Calu3 (cell line): ENCODE measurements at regions not wholly inside any gene's neighbourhood (a gene's known extent, or its start where the extent isn't known, plus 50 kb on each side); places are given as distances from the start of the nearest gene placed in this dataset.

ENCODE experiments used
- BruUV-seq: library from RNA; stranded (reverse); fragments of 400-500 nt; replicated peaks from 2 replicates; lab custom pipeline; 2021; lab: Mats Ljungman, UMichigan
- CTCF ChIA-PET: fragments of 300-600 bp; sonication (Branson Sonifier 250); formaldehyde crosslinking; loops from one replicate; lab custom pipeline; 2022; ENCODE audit warnings: antibody characterized with exemption; lab: Charles Lee
- DNase-seq: peaks from one replicate; pipeline ENCODE4 v3.0.0; 2022
- H3K27ac Mint-ChIP-seq: one replicate; pipeline ENCODE4 v1.8.0; 2022; ENCODE audit warnings: mixed read lengths; ENCODE audit not compliant: unreplicated experiment
- H3K27me3 Mint-ChIP-seq: one replicate; pipeline ENCODE4 v1.8.0; 2022; ENCODE audit warnings: mixed read lengths; ENCODE audit not compliant: unreplicated experiment
- H3K36me3 Mint-ChIP-seq: one replicate; pipeline ENCODE4 v1.8.0; 2022; ENCODE audit warnings: mild to moderate bottlenecking, moderate library complexity, mixed read lengths; ENCODE audit not compliant: insufficient read depth, unreplicated experiment
- H3K4me1 Mint-ChIP-seq: one replicate; pipeline ENCODE4 v1.8.0; 2022; ENCODE audit warnings: mild to moderate bottlenecking, low read depth, mixed read lengths; ENCODE audit not compliant: unreplicated experiment
- H3K4me3 Mint-ChIP-seq: one replicate; pipeline ENCODE4 v1.8.0; 2022; ENCODE audit warnings: mild to moderate bottlenecking, low read depth, moderate library complexity, mixed read lengths; ENCODE audit not compliant: unreplicated experiment
- H3K9me3 Mint-ChIP-seq: one replicate; pipeline ENCODE4 v1.8.0; 2022; ENCODE audit warnings: low read depth, mixed read lengths; ENCODE audit not compliant: unreplicated experiment
- CTCF ChIP-seq: fragments of 200-600 bp; IDR thresholded peaks from one replicate; pipeline ENCODE4 v1.8.0; 2022; ENCODE audit warnings: antibody characterized with exemption; ENCODE audit not compliant: unreplicated experiment
- intact Hi-C: fragments of 100-400 bp; cut with micrococcal nuclease; formaldehyde crosslinking; loops from one replicate; pipeline ENCODE4 v1.10.0; 2022; ENCODE audit not compliant: unreplicated experiment

GRCh38 chr16:17563323-17564091, 92.7 kb upstream of the XYLT1 start:
- no peaks in the 10 kb centered on the region for H3K4me1 Mint-ChIP-seq
- no peak for TF ChIP-seq CTCF
- CTCF ChIA-PET = no interaction called here
- no TSS peak for BruUV-seq
- DNase-seq = no peak
- no peak overlapping the region for H3K27ac Mint-ChIP-seq
- no peaks in the 10 kb centered on the region for H3K36me3 Mint-ChIP-seq
- H3K4me3 Mint-ChIP-seq = no peak overlapping the region
- H3K27me3 Mint-ChIP-seq = no peaks in the 10 kb centered on the region
- peaks cover 2% of the 10 kb centered on the region for H3K9me3 Mint-ChIP-seq
- intact Hi-C loops = no loop called here

GRCh38 chr16:17561056-17561455, 90.3 kb upstream of the XYLT1 start:
- H3K4me3 Mint-ChIP-seq = no peak overlapping the region

GRCh38 chr16:17560548-17560947, 89.8 kb upstream of the XYLT1 start:
- intact Hi-C loops = no loop called here
- peaks cover 2% of the 10 kb centered on the region for H3K9me3 Mint-ChIP-seq
- BruUV-seq = no TSS peak

More at GRCh38 chr16:17561056-17561455, 90.3 kb upstream of the XYLT1 start:
- Mint-ChIP-seq H3K27ac (no peak overlapping the region), H3K27me3 (no peaks in the 10 kb centered on the region), H3K4me1 (no peaks in the 10 kb centered on the region), H3K36me3 (no peaks in the 10 kb centered on the region), H3K9me3 (peaks cover 2% of the 10 kb centered on the region)
- no TSS peak for BruUV-seq
- intact Hi-C loops = no loop called here
- no peak for DNase-seq
- no peak for TF ChIP-seq CTCF
- CTCF ChIA-PET = interaction anchor here (1.5 kb wide), 1 partner anchor 18 kb away, joined by 3 read pairs; no protein-coding TSS in a partner anchor

GRCh38 chr16:17559394-17559793, 88.6 kb upstream of the XYLT1 start:
- no TSS peak for BruUV-seq

More at GRCh38 chr16:17560548-17560947, 89.8 kb upstream of the XYLT1 start:
- no peak overlapping the region for H3K4me3 Mint-ChIP-seq
- H3K36me3 Mint-ChIP-seq = no peaks in the 10 kb centered on the region
- no peak for TF ChIP-seq CTCF
- CTCF ChIA-PET = interaction anchor here (0.6 to 1.5 kb wide), 2 partner anchors 18 to 38 kb away, joined by 3 read pairs; no protein-coding TSS in a partner anchor
- H3K27ac Mint-ChIP-seq = no peak overlapping the region
- no peak for DNase-seq
- H3K27me3 Mint-ChIP-seq = no peaks in the 10 kb centered on the region
- H3K4me1 Mint-ChIP-seq = no peaks in the 10 kb centered on the region

More at GRCh38 chr16:17559394-17559793, 88.6 kb upstream of the XYLT1 start:
- no peaks in the 10 kb centered on the region for H3K27me3 Mint-ChIP-seq
- no peaks in the 10 kb centered on the region for H3K36me3 Mint-ChIP-seq
- no peak for TF ChIP-seq CTCF
- H3K4me1 Mint-ChIP-seq = no peaks in the 10 kb centered on the region
- intact Hi-C loops = no loop called here
- CTCF ChIA-PET = no interaction called here
- H3K27ac Mint-ChIP-seq = no peak overlapping the region
- H3K9me3 Mint-ChIP-seq = peaks cover 2% of the 10 kb centered on the region
- no peak for DNase-seq
- H3K4me3 Mint-ChIP-seq = no peak overlapping the region
